ENCODE measurements at regions not wholly inside any gene's neighbourhood (a gene's known extent, or its start where the extent isn't known, plus 50 kb on each side); places are given as distances from the start of the nearest gene placed in this dataset.

- DNase-seq (ENCODE audit: insufficient read length, low spot score) (no peak), FAIRE-seq (no peak)
- TF ChIP-seq POLR2A (IDR thresholded peaks at IDR 0.05; ENCODE audit: low read depth, low read length): no peak
Observed at GRCh38 chrX:44096666-44097065, 123.5 kb upstream of the NDP start.

GRCh38 chrX:44094821-44095530, 121.8 kb upstream of the NDP start:
- no peak for TF ChIP-seq POLR2A (IDR thresholded peaks at IDR 0.05; ENCODE audit: low read depth, low read length)
- FAIRE-seq (no peak), DNase-seq (ENCODE audit: insufficient read length, low spot score) (no peak)

- FAIRE-seq: no peak
- TF ChIP-seq POLR2A (IDR thresholded peaks at IDR 0.05; ENCODE audit: low read depth, low read length): no peak
- no peak for DNase-seq (ENCODE audit: insufficient read length, low spot score)
Observed at GRCh38 chrX:44093431-44093830, 120.2 kb upstream of the NDP start.

- no peak for DNase-seq (ENCODE audit: insufficient read length, low spot score)
- no peak for TF ChIP-seq POLR2A (IDR thresholded peaks at IDR 0.05; ENCODE audit: low read depth, low read length)
- no peak for FAIRE-seq
Observed at GRCh38 chrX:44092778-44093177, 119.6 kb upstream of the NDP start.

GRCh38 chrX:44088510-44089144, 115.4 kb upstream of the NDP start:
- no peak for TF ChIP-seq POLR2A (IDR thresholded peaks at IDR 0.05; ENCODE audit: low read depth, low read length)
- FAIRE-seq (no peak), DNase-seq (ENCODE audit: insufficient read length, low spot score) (no peak)

- DNase-seq (ENCODE audit: insufficient read length, low spot score) (peak; percentile 1), FAIRE-seq (no peak)
- TF ChIP-seq POLR2A (IDR thresholded peaks at IDR 0.05; ENCODE audit: low read depth, low read length): no peak
Observed at GRCh38 chrX:44085209-44085608, 112.0 kb upstream of the NDP start.

- no peak for DNase-seq (ENCODE audit: insufficient read length, low spot score)
- FAIRE-seq: no peak
Observed at GRCh38 chrX:44082829-44083228, 109.6 kb upstream of the NDP start.

GRCh38 chrX:44080083-44080482, 106.9 kb upstream of the NDP start:
- no peak for TF ChIP-seq POLR2A (IDR thresholded peaks at IDR 0.05; ENCODE audit: low read depth, low read length)
- no peak for FAIRE-seq
- no peak for DNase-seq (ENCODE audit: insufficient read length, low spot score)

More at GRCh38 chrX:44082829-44083228, 109.6 kb upstream of the NDP start:
- no peak for TF ChIP-seq POLR2A (IDR thresholded peaks at IDR 0.05; ENCODE audit: low read depth, low read length)

- no peak for TF ChIP-seq POLR2A (IDR thresholded peaks at IDR 0.05; ENCODE audit: low read depth, low read length)
- DNase-seq (ENCODE audit: insufficient read length, low spot score) (no peak), FAIRE-seq (no peak)
Observed at GRCh38 chrX:44072631-44073030, 99.4 kb upstream of the NDP start.

- no peak for TF ChIP-seq POLR2A (IDR thresholded peaks at IDR 0.05; ENCODE audit: low read depth, low read length)
- DNase-seq (ENCODE audit: insufficient read length, low spot score) (peak; percentile 6), FAIRE-seq (no peak)
Observed at GRCh38 chrX:44071847-44072551, 98.8 kb upstream of the NDP start.

GRCh38 chrX:44071070-44071645, 98.0 kb upstream of the NDP start:
- FAIRE-seq (no peak), DNase-seq (ENCODE audit: insufficient read length, low spot score) (no peak)
- TF ChIP-seq POLR2A (IDR thresholded peaks at IDR 0.05; ENCODE audit: low read depth, low read length): no peak

- FAIRE-seq (no peak), DNase-seq (ENCODE audit: insufficient read length, low spot score) (no peak)
- no peak for TF ChIP-seq POLR2A (IDR thresholded peaks at IDR 0.05; ENCODE audit: low read depth, low read length)
Observed at GRCh38 chrX:44068043-44068442, 94.9 kb upstream of the NDP start.

GRCh38 chrX:44063606-44064005, 90.4 kb upstream of the NDP start:
- TF ChIP-seq POLR2A (IDR thresholded peaks at IDR 0.05; ENCODE audit: low read depth, low read length): no peak
- FAIRE-seq: no peak

GRCh38 chrX:44062840-44063239, 89.7 kb upstream of the NDP start:
- FAIRE-seq (no peak), DNase-seq (ENCODE audit: insufficient read length, low spot score) (peak; percentile 2)
- TF ChIP-seq POLR2A (IDR thresholded peaks at IDR 0.05; ENCODE audit: low read depth, low read length): no peak

More at GRCh38 chrX:44063606-44064005, 90.4 kb upstream of the NDP start:
- DNase-seq (ENCODE audit: insufficient read length, low spot score): no peak

Measured in H54 (cell line).